Progenitor cell of endocrine pancreas (in vitro differentiated cells): ENCODE measurements at regions not wholly inside any gene's neighbourhood (a gene's known extent, or its start where the extent isn't known, plus 50 kb on each side); places are given as distances from the start of the nearest gene placed in this dataset.

Source experiments
- DNase-seq: peaks from one replicate; pipeline ENCODE4 v3.0.0; 2021; ENCODE audit warnings: low spot score; ENCODE audit not compliant: unreplicated experiment
- H3K27ac Mint-ChIP-seq: 2 replicates; pipeline ENCODE4 v1.8.0; 2021; ENCODE audit warnings: mild to moderate bottlenecking, moderate library complexity, mixed read lengths
- H3K27me3 Mint-ChIP-seq: 2 replicates; pipeline ENCODE4 v1.8.0; 2021; ENCODE audit warnings: mixed read lengths
- H3K36me3 Mint-ChIP-seq: 2 replicates; pipeline ENCODE4 v1.8.0; 2022; ENCODE audit warnings: mixed read lengths; ENCODE audit not compliant: insufficient read depth
- H3K4me1 Mint-ChIP-seq: 2 replicates; pipeline ENCODE4 v1.8.0; 2021; ENCODE audit warnings: low read depth, mixed read lengths
- H3K4me3 Mint-ChIP-seq: 2 replicates; pipeline ENCODE4 v1.8.0; 2021; ENCODE audit warnings: low read depth, mild to moderate bottlenecking, moderate library complexity, mixed read lengths
- H3K9me3 Mint-ChIP-seq: 2 replicates; pipeline ENCODE4 v1.8.0; 2021; ENCODE audit warnings: low read depth, mixed read lengths
- CTCF ChIP-seq: fragments of 200-600 bp; sonication (generic); IDR thresholded peaks from one replicate; pipeline ENCODE4 v1.5.0; 2021; ENCODE audit warnings: antibody characterized with exemption, mild to moderate bottlenecking; ENCODE audit not compliant: unreplicated experiment

- H3K27ac Mint-ChIP-seq, result no peak overlapping the region
- no peaks in the 10 kb centered on the region for H3K4me1 Mint-ChIP-seq
- H3K27me3 Mint-ChIP-seq, result no peaks in the 10 kb centered on the region
- H3K36me3 Mint-ChIP-seq, result no peaks in the 10 kb centered on the region
- no peak for DNase-seq
- no peak for TF ChIP-seq CTCF
- no peak overlapping the region for H3K4me3 Mint-ChIP-seq
- no peaks in the 10 kb centered on the region for H3K9me3 Mint-ChIP-seq
Observed at GRCh38 chr2:204479557-204479956, 65.7 kb upstream of the PARD3B start.

GRCh38 chr2:204480676-204481075, 64.6 kb upstream of the PARD3B start:
- DNase-seq, result no peak
- no peaks in the 10 kb centered on the region for H3K27me3 Mint-ChIP-seq
- no peaks in the 10 kb centered on the region for H3K36me3 Mint-ChIP-seq
- no peaks in the 10 kb centered on the region for H3K9me3 Mint-ChIP-seq
- no peaks in the 10 kb centered on the region for H3K4me1 Mint-ChIP-seq
- no peak overlapping the region for H3K27ac Mint-ChIP-seq
- TF ChIP-seq CTCF, result no peak
- no peak overlapping the region for H3K4me3 Mint-ChIP-seq

GRCh38 chr2:204483608-204484081, 61.6 kb upstream of the PARD3B start:
- Mint-ChIP-seq H3K36me3 (no peaks in the 10 kb centered on the region), H3K27ac (no peak overlapping the region), H3K27me3 (no peaks in the 10 kb centered on the region), H3K4me1 (peaks cover 23% of the 10 kb centered on the region), H3K9me3 (no peaks in the 10 kb centered on the region), H3K4me3 (no peak overlapping the region)
- no peak for TF ChIP-seq CTCF
- no peak for DNase-seq

- Mint-ChIP-seq H3K4me1 (peaks cover 29% of the 10 kb centered on the region), H3K4me3 (peak overlapping the region; percentile 1), H3K36me3 (no peaks in the 10 kb centered on the region), H3K27me3 (no peaks in the 10 kb centered on the region), H3K27ac (no peak overlapping the region), H3K9me3 (no peaks in the 10 kb centered on the region)
- no peak for TF ChIP-seq CTCF
- DNase-seq, result no peak
Observed at GRCh38 chr2:204486321-204486720, 59.0 kb upstream of the PARD3B start.

GRCh38 chr2:204486805-204487204, 58.5 kb upstream of the PARD3B start:
- Mint-ChIP-seq H3K4me3 (peak overlapping the region; percentile 1), H3K4me1 (peaks cover 29% of the 10 kb centered on the region), H3K36me3 (no peaks in the 10 kb centered on the region), H3K9me3 (no peaks in the 10 kb centered on the region), H3K27ac (peak overlapping the region; percentile 39), H3K27me3 (no peaks in the 10 kb centered on the region)
- TF ChIP-seq CTCF, result no peak
- no peak for DNase-seq
